ENCODE measurements at regions not wholly inside any gene's neighbourhood (a gene's known extent, or its start where the extent isn't known, plus 50 kb on each side); places are given as distances from the start of the nearest gene placed in this dataset.

DNA sequence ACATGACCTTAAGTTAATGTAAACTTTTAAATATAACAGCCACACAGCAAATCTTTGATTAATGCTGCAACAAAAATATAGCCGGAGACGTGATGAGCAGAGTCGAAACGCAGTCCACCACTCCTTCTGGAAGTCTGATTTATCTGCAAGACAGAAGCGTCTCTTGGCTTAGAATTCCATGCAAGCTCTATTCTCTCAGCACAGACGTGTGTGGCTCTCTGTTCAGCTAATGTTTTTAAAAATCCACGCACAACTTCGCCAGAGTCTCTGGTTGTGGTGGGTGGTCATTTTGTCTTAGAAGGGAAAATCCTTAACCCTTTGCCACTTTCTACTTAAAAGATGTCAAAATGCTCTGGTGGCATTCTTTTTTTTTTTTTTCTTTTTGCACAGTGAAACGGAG lies 438.0 kb upstream of the MGMT start:
- H3K9me2 ChIP-seq (ENCODE audit: low read depth, low read length): no peaks in the 10 kb centered on the region
- H2AFZ ChIP-seq (ENCODE audit: low read length): no peak overlapping the region
- H3K27ac ChIP-seq (ENCODE audit: low read depth, low read length, poor library complexity, severe bottlenecking): no peak overlapping the region
- TF ChIP-seq EZH2 (IDR thresholded peaks at IDR 0.05; ENCODE audit: borderline replicate concordance, low read length): no peak
- TF ChIP-seq, protein P1, sequence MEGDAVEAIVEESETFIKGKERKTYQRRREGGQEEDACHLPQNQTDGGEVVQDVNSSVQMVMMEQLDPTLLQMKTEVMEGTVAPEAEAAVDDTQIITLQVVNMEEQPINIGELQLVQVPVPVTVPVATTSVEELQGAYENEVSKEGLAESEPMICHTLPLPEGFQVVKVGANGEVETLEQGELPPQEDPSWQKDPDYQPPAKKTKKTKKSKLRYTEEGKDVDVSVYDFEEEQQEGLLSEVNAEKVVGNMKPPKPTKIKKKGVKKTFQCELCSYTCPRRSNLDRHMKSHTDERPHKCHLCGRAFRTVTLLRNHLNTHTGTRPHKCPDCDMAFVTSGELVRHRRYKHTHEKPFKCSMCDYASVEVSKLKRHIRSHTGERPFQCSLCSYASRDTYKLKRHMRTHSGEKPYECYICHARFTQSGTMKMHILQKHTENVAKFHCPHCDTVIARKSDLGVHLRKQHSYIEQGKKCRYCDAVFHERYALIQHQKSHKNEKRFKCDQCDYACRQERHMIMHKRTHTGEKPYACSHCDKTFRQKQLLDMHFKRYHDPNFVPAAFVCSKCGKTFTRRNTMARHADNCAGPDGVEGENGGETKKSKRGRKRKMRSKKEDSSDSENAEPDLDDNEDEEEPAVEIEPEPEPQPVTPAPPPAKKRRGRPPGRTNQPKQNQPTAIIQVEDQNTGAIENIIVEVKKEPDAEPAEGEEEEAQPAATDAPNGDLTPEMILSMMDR (IDR thresholded peaks at IDR 0.05; ENCODE audit: low read length): no peak
- H3F3A ChIP-seq (ENCODE audit: insufficient read depth, low read length): no peaks in the 10 kb centered on the region
- no peak overlapping the region for H3K4me2 ChIP-seq (ENCODE audit: low read length)
- no peaks in the 10 kb centered on the region for H4K20me1 ChIP-seq (ENCODE audit: insufficient read depth, low read length)
- H3K4me3 ChIP-seq (ENCODE audit: low read depth, low read length, poor library complexity, severe bottlenecking): no peak overlapping the region
- no peak overlapping the region for H3K9ac ChIP-seq (ENCODE audit: low read length)
- no peaks in the 10 kb centered on the region for H3K9me3 ChIP-seq (ENCODE audit: low read length)
- H3K36me3 ChIP-seq (ENCODE audit: insufficient read depth, low read length): no peaks in the 10 kb centered on the region
- no peaks in the 10 kb centered on the region; the same call in 1 of the 2 replicates for H3K27me3 ChIP-seq (ENCODE audit: insufficient read depth, low read length)
- H3K79me2 ChIP-seq (ENCODE audit: insufficient read depth, low read length): no peaks in the 10 kb centered on the region
- H3K4me1 ChIP-seq (ENCODE audit: insufficient read depth, low read length, severe bottlenecking): no peaks in the 10 kb centered on the region

DNA sequence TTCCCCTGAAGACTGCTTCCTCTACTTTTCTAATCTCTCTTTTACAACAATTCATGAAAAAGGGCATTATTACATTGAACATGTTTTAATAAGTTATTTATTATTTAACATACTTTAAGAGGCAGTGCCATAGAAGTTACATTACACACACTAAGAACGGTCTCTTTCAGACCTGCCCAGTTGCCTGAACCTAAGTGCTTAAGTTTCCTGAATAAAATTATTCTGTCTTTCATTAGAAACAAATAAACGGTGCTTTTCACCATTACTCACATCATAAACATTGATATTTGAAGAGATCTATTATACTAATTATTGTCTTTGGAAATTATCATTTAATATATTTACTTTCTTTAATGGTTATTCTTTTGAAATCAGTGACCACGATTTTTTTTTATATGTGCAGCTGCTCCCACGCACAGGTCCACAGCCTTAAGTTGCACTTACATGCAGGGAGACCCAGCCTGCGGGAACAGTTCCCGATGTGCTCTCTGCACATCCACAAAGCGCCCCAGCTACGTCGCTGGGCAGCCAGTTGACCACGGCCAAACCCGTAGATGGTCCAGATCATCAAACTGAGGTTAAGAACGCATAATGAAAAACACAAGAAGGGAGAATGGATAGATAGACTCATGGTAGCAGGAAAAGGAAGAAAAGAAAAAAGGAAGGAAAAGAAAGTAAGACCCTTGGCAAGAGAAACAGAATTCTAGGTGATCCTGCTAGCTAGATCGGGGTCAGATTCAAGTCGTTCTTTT lies 437.0 kb upstream of the MGMT start:
- Histone ChIP-seq H3K9me2 (ENCODE audit: low read depth, low read length) (no peaks in the 10 kb centered on the region), H4K20me1 (ENCODE audit: insufficient read depth, low read length) (no peaks in the 10 kb centered on the region), H2AFZ (ENCODE audit: low read length) (no peak overlapping the region), H3F3A (ENCODE audit: insufficient read depth, low read length) (no peaks in the 10 kb centered on the region), H3K9me3 (ENCODE audit: low read length) (no peaks in the 10 kb centered on the region), H3K79me2 (ENCODE audit: insufficient read depth, low read length) (no peaks in the 10 kb centered on the region), H3K36me3 (ENCODE audit: insufficient read depth, low read length) (no peaks in the 10 kb centered on the region), H3K4me2 (ENCODE audit: low read length) (no peak overlapping the region), H3K4me1 (ENCODE audit: insufficient read depth, low read length, severe bottlenecking) (no peaks in the 10 kb centered on the region), H3K4me3 (ENCODE audit: low read depth, low read length, poor library complexity, severe bottlenecking) (no peak overlapping the region), H3K27ac (ENCODE audit: low read depth, low read length, poor library complexity, severe bottlenecking) (no peak overlapping the region), H3K27me3 (ENCODE audit: insufficient read depth, low read length) (no peaks in the 10 kb centered on the region; the same call in 1 of the 2 replicates), H3K9ac (ENCODE audit: low read length) (no peak overlapping the region)
- TF ChIP-seq, protein P1 (IDR thresholded peaks at IDR 0.05; ENCODE audit: low read length): no peak
- no peak for TF ChIP-seq EZH2 (IDR thresholded peaks at IDR 0.05; ENCODE audit: borderline replicate concordance, low read length)

DNA sequence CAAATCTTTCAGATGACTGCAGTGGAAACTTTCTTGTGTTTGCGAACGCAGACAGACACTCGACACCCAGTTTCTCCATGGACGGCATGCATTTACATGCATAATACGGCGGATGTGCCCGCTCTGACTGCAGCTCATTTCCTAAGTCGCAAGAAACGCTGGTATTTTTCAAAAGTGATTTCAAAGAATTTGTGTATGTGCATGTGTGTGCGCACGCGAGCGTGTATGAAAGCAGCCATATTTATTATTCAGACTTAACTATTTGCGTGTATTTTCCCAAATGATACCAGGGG lies 436.5 kb upstream of the MGMT start:
- Histone ChIP-seq H4K20me1 (ENCODE audit: insufficient read depth, low read length) (no peaks in the 10 kb centered on the region), H3K9me2 (ENCODE audit: low read depth, low read length) (no peaks in the 10 kb centered on the region), H2AFZ (ENCODE audit: low read length) (no peak overlapping the region), H3K9me3 (ENCODE audit: low read length) (no peaks in the 10 kb centered on the region), H3K36me3 (ENCODE audit: insufficient read depth, low read length) (no peaks in the 10 kb centered on the region), H3K27me3 (ENCODE audit: insufficient read depth, low read length) (no peaks in the 10 kb centered on the region; the same call in 1 of the 2 replicates), H3K27ac (ENCODE audit: low read depth, low read length, poor library complexity, severe bottlenecking) (no peak overlapping the region), H3F3A (ENCODE audit: insufficient read depth, low read length) (no peaks in the 10 kb centered on the region), H3K4me2 (ENCODE audit: low read length) (no peak overlapping the region), H3K9ac (ENCODE audit: low read length) (no peak overlapping the region), H3K4me3 (ENCODE audit: low read depth, low read length, poor library complexity, severe bottlenecking) (no peak overlapping the region), H3K79me2 (ENCODE audit: insufficient read depth, low read length) (no peaks in the 10 kb centered on the region), H3K4me1 (ENCODE audit: insufficient read depth, low read length, severe bottlenecking) (no peaks in the 10 kb centered on the region)
- TF ChIP-seq, protein P1 (IDR thresholded peaks at IDR 0.05; ENCODE audit: low read length): no peak
